ENCODE measurements at regions not wholly inside any gene's neighbourhood (a gene's known extent, or its start where the extent isn't known, plus 50 kb on each side); places are given as distances from the start of the nearest gene placed in this dataset.

DNA sequence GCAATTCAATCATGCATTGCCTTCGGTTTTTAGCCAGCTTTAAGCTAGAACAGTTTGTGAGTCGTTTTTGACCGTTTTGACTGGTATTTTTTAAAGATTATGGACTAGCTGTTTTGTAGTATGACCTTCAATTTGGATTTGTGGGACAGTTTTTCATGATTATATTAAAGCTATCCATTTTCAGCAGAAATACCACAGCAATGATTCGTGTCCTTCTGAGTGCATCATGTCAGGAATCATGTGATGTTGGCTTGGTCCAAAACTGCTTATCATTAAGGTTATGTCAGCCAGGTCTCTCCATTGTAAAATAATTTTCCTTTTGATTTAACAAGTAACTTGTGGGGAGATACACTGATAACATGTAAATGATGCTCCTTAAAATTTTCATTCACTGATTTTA, 229.0 kb downstream of the POSTN start:
- peak; percentile 39 for DNase-seq (ENCODE audit: low read depth)
- TF ChIP-seq, protein P1, sequence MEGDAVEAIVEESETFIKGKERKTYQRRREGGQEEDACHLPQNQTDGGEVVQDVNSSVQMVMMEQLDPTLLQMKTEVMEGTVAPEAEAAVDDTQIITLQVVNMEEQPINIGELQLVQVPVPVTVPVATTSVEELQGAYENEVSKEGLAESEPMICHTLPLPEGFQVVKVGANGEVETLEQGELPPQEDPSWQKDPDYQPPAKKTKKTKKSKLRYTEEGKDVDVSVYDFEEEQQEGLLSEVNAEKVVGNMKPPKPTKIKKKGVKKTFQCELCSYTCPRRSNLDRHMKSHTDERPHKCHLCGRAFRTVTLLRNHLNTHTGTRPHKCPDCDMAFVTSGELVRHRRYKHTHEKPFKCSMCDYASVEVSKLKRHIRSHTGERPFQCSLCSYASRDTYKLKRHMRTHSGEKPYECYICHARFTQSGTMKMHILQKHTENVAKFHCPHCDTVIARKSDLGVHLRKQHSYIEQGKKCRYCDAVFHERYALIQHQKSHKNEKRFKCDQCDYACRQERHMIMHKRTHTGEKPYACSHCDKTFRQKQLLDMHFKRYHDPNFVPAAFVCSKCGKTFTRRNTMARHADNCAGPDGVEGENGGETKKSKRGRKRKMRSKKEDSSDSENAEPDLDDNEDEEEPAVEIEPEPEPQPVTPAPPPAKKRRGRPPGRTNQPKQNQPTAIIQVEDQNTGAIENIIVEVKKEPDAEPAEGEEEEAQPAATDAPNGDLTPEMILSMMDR (IDR thresholded peaks at IDR 0.05; ENCODE audit: insufficient read depth, low read length, severe bottlenecking): no peak
- Histone ChIP-seq H3K27me3 (ENCODE audit: control insufficient read depth, insufficient read depth, low read length) (no peaks in the 10 kb centered on the region), H3K4me3 (ENCODE audit: low read depth, low read length) (no peak overlapping the region), H3K36me3 (ENCODE audit: control insufficient read depth, insufficient read depth, low read length) (no peaks in the 10 kb centered on the region)
- FAIRE-seq: no peak

DNA sequence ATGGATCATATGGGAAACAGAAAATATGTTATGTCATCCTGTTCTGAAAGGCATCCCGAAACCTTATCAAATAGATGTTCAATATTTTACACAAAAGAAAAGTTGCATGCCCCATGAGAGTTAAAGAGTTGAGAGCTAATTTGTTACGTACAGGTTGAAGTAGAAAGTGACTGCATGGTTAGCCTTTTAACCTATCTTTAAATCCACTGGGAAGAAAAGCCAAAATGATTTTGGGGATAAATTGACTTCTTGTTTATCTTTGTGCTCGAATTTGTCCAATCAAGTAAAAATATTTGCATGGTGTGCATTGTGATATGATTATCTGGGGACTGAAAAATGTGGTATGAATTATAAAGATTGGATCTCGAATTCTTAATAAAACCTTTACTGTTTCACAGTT, 230.1 kb downstream of the POSTN start:
- H3K4me3 ChIP-seq (ENCODE audit: low read depth, low read length): no peak overlapping the region
- TF ChIP-seq, protein P1 (IDR thresholded peaks at IDR 0.05; ENCODE audit: insufficient read depth, low read length, severe bottlenecking): no peak
- no peaks in the 10 kb centered on the region for H3K36me3 ChIP-seq (ENCODE audit: control insufficient read depth, insufficient read depth, low read length)
- no peaks in the 10 kb centered on the region for H3K27me3 ChIP-seq (ENCODE audit: control insufficient read depth, insufficient read depth, low read length)
- DNase-seq (ENCODE audit: low read depth): no peak
- no peak for FAIRE-seq

DNA sequence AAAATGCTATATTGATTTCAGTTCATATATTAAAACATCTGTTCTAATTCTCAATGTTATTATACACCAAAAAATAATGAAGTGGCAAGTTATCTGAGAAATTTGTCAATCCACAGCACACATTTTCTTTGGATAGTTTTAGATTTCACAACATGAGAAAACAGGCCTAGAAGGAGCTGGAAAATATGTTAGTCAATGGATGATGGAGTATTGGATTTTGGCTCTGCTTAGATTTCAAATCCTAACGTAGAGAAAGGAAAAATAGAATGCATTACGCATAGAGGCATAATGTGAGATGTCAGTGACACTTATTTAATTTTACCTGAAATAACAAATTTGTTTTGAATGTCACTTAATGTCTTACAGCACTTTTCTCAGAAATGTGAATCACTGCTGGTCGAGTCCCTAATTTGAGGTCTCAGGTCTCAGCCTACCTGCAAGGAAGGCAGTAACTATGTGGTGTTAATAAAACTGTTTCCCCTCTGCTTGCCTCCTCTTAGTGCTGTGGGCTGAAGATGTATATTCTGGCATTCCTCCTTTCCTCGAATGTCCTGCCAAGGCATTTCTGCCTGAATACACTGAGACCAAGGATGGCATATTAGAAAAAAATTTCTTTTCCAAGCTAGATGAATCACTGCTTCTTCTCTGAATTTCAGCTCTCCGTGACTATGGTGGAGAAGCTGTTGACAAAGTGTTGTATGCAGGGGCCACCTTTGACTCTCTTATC, 232.4 kb downstream of the POSTN start:
- TF ChIP-seq, protein P1 (IDR thresholded peaks at IDR 0.05; ENCODE audit: insufficient read depth, low read length, severe bottlenecking): no peak
- H3K36me3 ChIP-seq (ENCODE audit: control insufficient read depth, insufficient read depth, low read length): no peaks in the 10 kb centered on the region
- FAIRE-seq: no peak
- H3K4me3 ChIP-seq (ENCODE audit: low read depth, low read length): no peak overlapping the region
- DNase-seq (ENCODE audit: low read depth): no peak
- H3K27me3 ChIP-seq (ENCODE audit: control insufficient read depth, insufficient read depth, low read length): no peaks in the 10 kb centered on the region

DNA sequence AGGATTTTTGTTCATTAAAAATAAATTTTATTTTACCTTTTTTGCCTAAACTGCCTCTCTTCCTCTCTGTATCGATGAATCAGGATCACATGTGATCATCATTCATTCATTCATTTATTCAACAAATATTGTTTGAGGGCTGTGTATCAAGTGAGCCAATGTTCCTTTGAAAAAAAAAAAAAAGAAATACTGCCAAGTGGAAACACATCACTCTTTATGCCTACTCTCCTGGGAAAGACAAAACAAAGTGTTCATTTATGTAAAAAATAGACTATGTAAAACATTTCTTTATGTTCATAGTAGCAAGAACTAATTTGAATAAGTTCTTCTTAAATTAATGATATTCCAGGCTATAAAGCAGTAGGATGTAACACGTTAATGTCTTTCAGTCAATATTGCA, 233.1 kb downstream of the POSTN start:
- DNase-seq (ENCODE audit: low read depth) (no peak), FAIRE-seq (no peak)
- Histone ChIP-seq H3K36me3 (ENCODE audit: control insufficient read depth, insufficient read depth, low read length) (no peaks in the 10 kb centered on the region), H3K27me3 (ENCODE audit: control insufficient read depth, insufficient read depth, low read length) (no peaks in the 10 kb centered on the region), H3K4me3 (ENCODE audit: low read depth, low read length) (no peak overlapping the region)
- TF ChIP-seq, protein P1 (IDR thresholded peaks at IDR 0.05; ENCODE audit: insufficient read depth, low read length, severe bottlenecking): no peak

DNA sequence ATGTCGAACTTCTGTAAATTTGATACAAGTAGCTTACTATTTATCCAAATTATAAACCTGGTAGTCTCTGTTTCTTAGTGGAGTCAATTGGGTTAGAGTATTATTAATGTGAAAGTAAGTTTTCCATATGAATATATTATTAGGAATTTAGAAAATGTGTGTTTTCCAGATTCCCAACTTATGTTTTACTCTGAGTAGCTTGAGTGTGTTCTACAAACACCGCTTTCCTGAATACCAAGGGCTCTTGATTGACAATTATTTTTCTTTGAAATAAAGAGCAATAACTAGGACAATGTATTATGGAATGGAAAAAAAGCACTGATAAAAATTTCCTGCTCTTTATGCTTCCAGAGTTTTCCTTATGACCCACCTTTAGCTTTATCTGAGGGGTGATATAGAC, 233.6 kb downstream of the POSTN start:
- DNase-seq (ENCODE audit: low read depth) (no peak), FAIRE-seq (no peak)
- Histone ChIP-seq H3K4me3 (ENCODE audit: low read depth, low read length) (no peak overlapping the region), H3K27me3 (ENCODE audit: control insufficient read depth, insufficient read depth, low read length) (no peaks in the 10 kb centered on the region), H3K36me3 (ENCODE audit: control insufficient read depth, insufficient read depth, low read length) (no peaks in the 10 kb centered on the region)
- TF ChIP-seq, protein P1 (IDR thresholded peaks at IDR 0.05; ENCODE audit: insufficient read depth, low read length, severe bottlenecking): no peak

DNA sequence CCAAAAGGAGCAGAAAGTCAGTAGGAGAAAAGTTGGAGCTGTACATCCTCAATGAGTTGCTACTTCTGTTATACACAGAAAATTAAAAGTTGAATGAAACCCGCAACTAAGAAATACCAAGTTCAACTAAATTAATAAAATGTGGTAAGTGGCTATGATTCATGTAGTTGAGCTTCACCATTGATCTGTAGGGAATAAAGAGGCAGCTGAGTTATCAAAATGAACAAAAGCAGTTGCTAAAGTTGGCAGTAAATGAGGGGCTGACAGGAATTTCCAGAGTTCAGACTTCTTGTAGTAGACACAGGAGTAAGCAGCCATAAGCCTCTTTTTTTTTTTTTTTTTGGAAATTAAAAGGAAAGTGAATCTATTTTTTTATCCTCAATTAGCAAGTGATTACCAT, 234.6 kb downstream of the POSTN start:
- no peaks in the 10 kb centered on the region for H3K36me3 ChIP-seq (ENCODE audit: control insufficient read depth, insufficient read depth, low read length)
- H3K4me3 ChIP-seq (ENCODE audit: low read depth, low read length): no peak overlapping the region
- no peak for FAIRE-seq

More for the DNA sequence above, 234.6 kb downstream of the POSTN start:
- DNase-seq (ENCODE audit: low read depth): no peak
- TF ChIP-seq, protein P1 (IDR thresholded peaks at IDR 0.05; ENCODE audit: insufficient read depth, low read length, severe bottlenecking): no peak
- no peaks in the 10 kb centered on the region for H3K27me3 ChIP-seq (ENCODE audit: control insufficient read depth, insufficient read depth, low read length)

Data from bronchial epithelial cell (primary cell).